IMR-90 (cell line): ENCODE measurements at regions not wholly inside any gene's neighbourhood (a gene's known extent, or its start where the extent isn't known, plus 50 kb on each side); places are given as distances from the start of the nearest gene placed in this dataset.

Source experiments
- SMC3 ChIP-seq: fragments of 150-350 bp; IDR thresholded peaks from 2 replicates; pipeline ENCODE4 v1.6.1; 2016; ENCODE audit warnings: low read depth, mild to moderate bottlenecking, antibody characterized with exemption, low read length, moderate library complexity
- TF ChIP-seq, protein P1 (sequence below): conservative IDR thresholded peaks from 2 replicates; pipeline ENCODE4 v1.5.1; 2012; ENCODE audit warnings: mild to moderate bottlenecking, low read depth, low read length, improper control_type of control experiment

DNA sequence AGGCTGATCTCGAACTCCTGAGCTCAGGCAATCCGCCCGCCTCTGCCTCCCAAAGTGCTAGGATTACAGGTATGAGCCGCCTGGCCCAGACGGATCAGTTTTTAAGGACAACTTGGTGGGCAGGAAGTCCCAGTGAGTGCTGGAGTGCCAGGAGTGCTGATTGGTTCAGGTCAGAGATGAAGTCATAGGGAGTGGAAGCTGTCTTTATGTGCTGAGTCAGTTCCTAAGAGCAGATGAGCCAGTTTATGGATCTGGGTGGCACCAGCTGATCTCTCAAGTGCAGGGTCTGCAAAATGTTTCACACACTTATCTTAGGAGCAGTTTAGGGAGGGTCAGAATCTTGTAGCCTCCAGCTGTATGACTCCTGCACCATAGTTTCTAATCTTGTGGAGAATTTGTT is 292.1 kb upstream of the ELAVL2 start:
- TF ChIP-seq SMC3 = no peak
- TF ChIP-seq, protein P1, sequence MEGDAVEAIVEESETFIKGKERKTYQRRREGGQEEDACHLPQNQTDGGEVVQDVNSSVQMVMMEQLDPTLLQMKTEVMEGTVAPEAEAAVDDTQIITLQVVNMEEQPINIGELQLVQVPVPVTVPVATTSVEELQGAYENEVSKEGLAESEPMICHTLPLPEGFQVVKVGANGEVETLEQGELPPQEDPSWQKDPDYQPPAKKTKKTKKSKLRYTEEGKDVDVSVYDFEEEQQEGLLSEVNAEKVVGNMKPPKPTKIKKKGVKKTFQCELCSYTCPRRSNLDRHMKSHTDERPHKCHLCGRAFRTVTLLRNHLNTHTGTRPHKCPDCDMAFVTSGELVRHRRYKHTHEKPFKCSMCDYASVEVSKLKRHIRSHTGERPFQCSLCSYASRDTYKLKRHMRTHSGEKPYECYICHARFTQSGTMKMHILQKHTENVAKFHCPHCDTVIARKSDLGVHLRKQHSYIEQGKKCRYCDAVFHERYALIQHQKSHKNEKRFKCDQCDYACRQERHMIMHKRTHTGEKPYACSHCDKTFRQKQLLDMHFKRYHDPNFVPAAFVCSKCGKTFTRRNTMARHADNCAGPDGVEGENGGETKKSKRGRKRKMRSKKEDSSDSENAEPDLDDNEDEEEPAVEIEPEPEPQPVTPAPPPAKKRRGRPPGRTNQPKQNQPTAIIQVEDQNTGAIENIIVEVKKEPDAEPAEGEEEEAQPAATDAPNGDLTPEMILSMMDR = no peak
